ENCODE measurements at regions not wholly inside any gene's neighbourhood (a gene's known extent, or its start where the extent isn't known, plus 50 kb on each side); places are given as distances from the start of the nearest gene placed in this dataset.

- H3K4me3 Mint-ChIP-seq: no peak overlapping the region
- Histone ChIP-seq H3K4me2 (ENCODE audit: insufficient read depth, insufficient read length, low read length) (no peak overlapping the region), H3K56ac (ENCODE audit: insufficient read length, low read depth, low read length) (no peak overlapping the region), H4K91ac (ENCODE audit: insufficient read length, low read depth, low read length) (no peak overlapping the region), H3K23me2 (ENCODE audit: insufficient read length, low read depth, low read length, poor library complexity, severe bottlenecking) (no peaks in the 10 kb centered on the region), H2BK15ac (ENCODE audit: low read depth, low read length) (no peak overlapping the region), H3K27ac (ENCODE audit: insufficient read length, low read depth, low read length) (no peak overlapping the region), H2BK120ac (ENCODE audit: low read depth, low read length, poor library complexity, severe bottlenecking) (no peak overlapping the region), H3K4me1 (ENCODE audit: insufficient read depth, low read length) (no peaks in the 10 kb centered on the region), H3K79me2 (ENCODE audit: insufficient read depth, low read length) (no peaks in the 10 kb centered on the region), H3K27me3 (ENCODE audit: insufficient read depth, low read length) (no peaks in the 10 kb centered on the region), H2AK5ac (ENCODE audit: insufficient read length, low read length) (no peak overlapping the region), H2AFZ (ENCODE audit: low read length) (no peak overlapping the region), H3K4ac (ENCODE audit: low read depth, low read length) (no peak overlapping the region), H2BK5ac (ENCODE audit: insufficient read length, low read length) (no peak overlapping the region), H3K9me3 (ENCODE audit: control insufficient read depth, low read depth, low read length) (no peaks in the 10 kb centered on the region), H4K5ac (ENCODE audit: insufficient read length, low read depth, low read length) (no peak overlapping the region), H3K79me1 (ENCODE audit: insufficient read depth, low read depth, low read length, poor library complexity, severe bottlenecking) (no peaks in the 10 kb centered on the region), H3K18ac (ENCODE audit: insufficient read length, low read depth, low read length) (no peak overlapping the region), H4K20me1 (ENCODE audit: control insufficient read depth, insufficient read depth, insufficient read length) (no peaks in the 10 kb centered on the region), H3K14ac (ENCODE audit: insufficient read depth, low read length) (no peak overlapping the region), H3T11ph (ENCODE audit: low read length) (no peak overlapping the region), H3K23ac (ENCODE audit: insufficient read length, low read depth, low read length) (no peak overlapping the region), H4K8ac (replicated peaks; ENCODE audit: insufficient read length, low read depth, low read length) (no peak overlapping the region), H2BK20ac (ENCODE audit: low read depth, low read length, poor library complexity, severe bottlenecking) (no peak overlapping the region), H2BK12ac (ENCODE audit: insufficient read length, low read depth, low read length) (no peak overlapping the region), H3K9ac (ENCODE audit: extremely low read depth, insufficient read length, low read length) (no peak overlapping the region)
- TF ChIP-seq, protein P1, sequence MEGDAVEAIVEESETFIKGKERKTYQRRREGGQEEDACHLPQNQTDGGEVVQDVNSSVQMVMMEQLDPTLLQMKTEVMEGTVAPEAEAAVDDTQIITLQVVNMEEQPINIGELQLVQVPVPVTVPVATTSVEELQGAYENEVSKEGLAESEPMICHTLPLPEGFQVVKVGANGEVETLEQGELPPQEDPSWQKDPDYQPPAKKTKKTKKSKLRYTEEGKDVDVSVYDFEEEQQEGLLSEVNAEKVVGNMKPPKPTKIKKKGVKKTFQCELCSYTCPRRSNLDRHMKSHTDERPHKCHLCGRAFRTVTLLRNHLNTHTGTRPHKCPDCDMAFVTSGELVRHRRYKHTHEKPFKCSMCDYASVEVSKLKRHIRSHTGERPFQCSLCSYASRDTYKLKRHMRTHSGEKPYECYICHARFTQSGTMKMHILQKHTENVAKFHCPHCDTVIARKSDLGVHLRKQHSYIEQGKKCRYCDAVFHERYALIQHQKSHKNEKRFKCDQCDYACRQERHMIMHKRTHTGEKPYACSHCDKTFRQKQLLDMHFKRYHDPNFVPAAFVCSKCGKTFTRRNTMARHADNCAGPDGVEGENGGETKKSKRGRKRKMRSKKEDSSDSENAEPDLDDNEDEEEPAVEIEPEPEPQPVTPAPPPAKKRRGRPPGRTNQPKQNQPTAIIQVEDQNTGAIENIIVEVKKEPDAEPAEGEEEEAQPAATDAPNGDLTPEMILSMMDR (conservative IDR thresholded peaks at IDR 0.05): no peak
- H3K27ac Mint-ChIP-seq: no peak overlapping the region
- no peaks in the 10 kb centered on the region for H3K27me3 Mint-ChIP-seq (ENCODE audit: low read depth)
- H3K9me3 Mint-ChIP-seq: no peaks in the 10 kb centered on the region
- H3K4me1 Mint-ChIP-seq: peaks cover 3% of the 10 kb centered on the region in 2 experiments; a peak in 3 of 4 replicates
- WGBS (ENCODE audit: extremely low coverage, insufficient read length, low lambda C conversion rate): no CpG with 5 or more reads among the region's 3 CpGs
- no peak for DNase-seq
- no peaks in the 10 kb centered on the region for H3K36me3 Mint-ChIP-seq (ENCODE audit: insufficient read depth in 1 of 3, low read depth in 3 of 3)
These were observed 371.6 kb upstream of the ZNF385D start for GRCh38 chr3:22122567-22122966.
